NCI-H187 (cell line): ENCODE measurements at regions not wholly inside any gene's neighbourhood (a gene's known extent, or its start where the extent isn't known, plus 50 kb on each side); places are given as distances from the start of the nearest gene placed in this dataset.
"Not testable (repeated sequence)": the region's sequence is repeated elsewhere in the genome, so short reads cannot be mapped to it uniquely, and the experiment has no call there.

Experiments used
- DNase-seq, 2 experiments: peaks; one replicate each; lab custom pipeline; 2025; lab: John Stamatoyannopoulos, UW

DNA sequence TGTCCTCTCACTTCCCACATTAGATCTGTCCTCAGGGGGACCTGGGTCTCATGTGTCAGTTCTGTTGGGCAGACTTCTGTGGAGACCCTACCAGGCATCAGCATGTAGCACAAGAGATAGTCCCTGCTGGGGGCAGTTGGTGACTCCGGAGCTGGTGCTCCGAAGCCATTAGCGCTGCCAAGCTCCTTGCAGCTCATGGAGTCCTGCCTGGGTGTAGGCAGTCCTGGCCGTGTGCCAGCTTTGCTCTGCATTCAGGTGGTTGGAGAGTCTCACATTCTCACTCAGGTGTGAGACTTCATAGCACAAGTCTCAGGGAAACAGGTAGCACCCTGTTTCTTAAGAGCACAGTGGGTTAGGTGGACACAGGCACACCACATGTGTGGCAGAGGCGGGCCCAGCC, 202.3 kb downstream of the LIPI start:
- peak in 1 of 2 experiments; percentile 25 for DNase-seq

GRCh38 chr21:14008006-14008405, 202.7 kb downstream of the LIPI start:
- not testable (repeated sequence) for DNase-seq

DNA sequence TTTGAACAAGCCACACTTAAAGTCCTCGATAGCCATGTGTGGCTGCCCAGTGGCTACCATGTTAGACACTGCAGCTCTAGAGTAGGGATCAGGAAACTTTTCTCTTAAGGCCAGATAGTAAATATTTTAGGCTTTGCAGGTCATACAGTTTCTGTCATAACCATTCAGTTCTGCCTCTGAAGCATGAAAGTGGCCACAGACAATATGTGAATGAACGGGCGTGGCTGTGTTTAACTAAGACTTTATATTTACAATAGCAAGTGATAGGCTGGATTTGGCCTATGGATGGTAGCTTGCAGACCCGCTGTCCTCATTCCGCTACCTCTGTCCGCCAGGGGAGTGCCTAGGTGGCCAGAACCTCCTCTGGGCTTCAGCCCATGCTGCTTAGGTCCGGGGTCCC, 204.6 kb downstream of the LIPI start:
- not testable (repeated sequence) for DNase-seq

- DNase-seq: not testable (repeated sequence)
Observed at GRCh38 chr21:13986996-13987958, 223.5 kb downstream of the LIPI start.

DNA sequence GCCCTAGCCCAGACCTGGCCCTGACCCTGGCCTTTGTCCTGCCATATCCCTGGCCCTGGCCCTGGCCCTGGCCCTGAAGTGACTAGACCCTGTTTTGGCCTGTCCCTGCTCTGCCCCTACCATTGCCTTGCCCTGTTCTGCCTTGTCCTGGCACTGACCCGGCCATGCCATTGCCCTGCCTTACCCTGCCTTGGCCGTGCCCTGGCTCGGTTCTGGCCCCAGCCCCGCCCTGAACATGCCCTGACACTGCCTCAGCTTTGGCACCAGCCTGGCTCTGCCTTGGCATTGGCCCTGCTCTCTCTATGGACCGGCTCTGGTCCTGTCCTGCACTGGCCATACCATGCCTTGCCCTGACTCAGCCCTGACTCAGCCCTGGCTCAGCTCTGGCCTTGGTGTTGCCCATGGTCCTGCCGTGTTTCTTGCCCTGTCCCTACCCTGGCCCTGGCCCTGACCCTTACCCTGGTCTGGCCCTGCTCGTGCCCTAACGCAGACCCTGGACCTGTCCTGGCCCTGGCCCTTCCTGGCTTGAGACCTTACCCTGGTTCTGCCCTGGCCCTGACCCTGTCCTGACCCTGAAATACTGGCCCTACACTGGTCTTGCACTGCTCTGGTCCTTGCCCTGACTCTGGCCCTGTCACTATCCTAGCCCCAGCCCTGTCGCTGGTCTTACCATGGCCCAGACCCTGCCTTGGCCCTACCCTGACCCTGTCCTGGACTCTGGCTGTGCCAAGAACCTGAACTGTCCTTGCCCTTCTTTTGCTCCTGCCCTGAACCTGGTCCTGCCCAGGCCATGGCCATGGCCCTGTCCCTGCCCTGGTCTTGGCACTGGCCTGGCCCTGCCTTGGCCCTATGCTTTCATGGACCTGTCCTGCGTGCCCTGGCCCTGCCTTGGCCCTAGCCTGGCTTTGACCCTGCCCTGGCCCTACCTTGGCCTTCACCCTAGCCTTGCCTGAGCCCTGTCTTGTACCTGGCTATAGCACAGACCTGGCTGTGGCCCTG, 224.6 kb downstream of the LIPI start:
- not testable (repeated sequence) for DNase-seq

- DNase-seq: not testable (repeated sequence)
Observed at GRCh38 chr21:13985137-13985864, 225.5 kb downstream of the LIPI start.

DNA sequence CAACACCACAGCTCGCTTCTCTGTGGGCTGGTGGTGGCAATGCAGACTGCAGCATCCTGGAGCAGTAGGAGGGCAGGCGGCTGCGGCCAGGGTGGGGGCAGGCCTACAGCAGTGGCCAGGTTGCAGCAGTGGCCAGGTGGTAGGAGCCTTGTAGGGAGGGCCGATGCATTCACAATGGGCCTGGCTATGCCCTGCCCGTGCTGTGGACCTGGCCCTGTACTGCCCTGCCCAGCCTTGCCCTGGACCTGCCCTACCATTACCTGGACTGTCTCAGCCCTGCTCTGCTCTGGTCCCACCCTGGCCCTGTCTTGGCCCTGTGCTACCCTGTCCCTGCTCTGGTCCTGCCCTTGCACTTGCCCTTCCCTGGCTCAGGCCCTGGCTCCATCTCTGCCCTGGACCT, 226.0 kb downstream of the LIPI start:
- not testable (repeated sequence) for DNase-seq

GRCh38 chr21:13981176-13982087, 229.3 kb downstream of the LIPI start:
- DNase-seq: not testable (repeated sequence)

- peak; percentile 52 to 65 for DNase-seq
Observed at GRCh38 chr21:13980115-13980662, 230.6 kb downstream of the LIPI start.

DNA sequence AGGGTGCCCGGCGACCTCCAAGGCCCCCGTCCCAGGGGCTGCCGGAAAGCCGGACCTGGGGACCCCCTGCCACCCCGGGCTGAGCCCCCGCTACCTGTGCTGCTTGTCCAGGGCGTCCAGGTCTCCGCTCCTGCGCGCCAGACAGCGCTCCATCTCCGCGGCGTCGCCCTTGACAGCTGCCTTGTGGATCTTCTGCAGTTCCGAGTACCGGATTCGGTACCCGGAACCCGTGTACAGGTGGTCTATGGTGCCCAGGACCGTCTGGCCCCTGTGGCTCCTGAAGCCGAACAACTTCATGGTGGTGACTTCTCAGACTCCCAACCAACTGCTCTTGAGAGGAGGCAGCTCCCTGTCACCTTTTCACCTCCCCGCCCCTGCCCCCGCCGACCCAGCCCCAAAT, 231.1 kb downstream of the LIPI start:
- DNase-seq: not testable (repeated sequence)

DNA sequence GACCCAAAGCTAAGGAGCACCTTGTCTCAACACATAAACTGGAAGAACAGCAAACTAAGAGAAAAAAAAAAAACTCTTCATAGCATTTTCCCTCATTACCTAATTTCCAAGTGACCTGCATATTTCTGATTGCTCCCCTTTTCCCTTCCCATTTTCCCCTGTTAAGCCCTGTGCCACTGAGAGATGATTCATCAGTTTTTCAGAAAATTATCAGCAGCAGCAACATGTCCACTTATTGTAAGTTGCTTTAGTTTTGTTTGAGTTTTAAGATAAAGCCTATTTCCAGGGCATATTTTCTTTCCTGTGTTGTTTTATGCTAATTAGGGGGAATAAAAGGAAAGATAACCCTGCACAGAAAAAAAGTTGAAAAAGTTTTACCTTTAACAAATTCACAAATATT, 236.2 kb downstream of the LIPI start:
- DNase-seq: not testable (repeated sequence)

- DNase-seq: not testable (repeated sequence)
Observed at GRCh38 chr21:13969853-13970252, 240.9 kb downstream of the LIPI start.

GRCh38 chr21:13969002-13969401, 241.8 kb downstream of the LIPI start:
- DNase-seq: not testable (repeated sequence)

GRCh38 chr21:13963259-13963658, 247.5 kb downstream of the LIPI start:
- DNase-seq: not testable (repeated sequence)

DNA sequence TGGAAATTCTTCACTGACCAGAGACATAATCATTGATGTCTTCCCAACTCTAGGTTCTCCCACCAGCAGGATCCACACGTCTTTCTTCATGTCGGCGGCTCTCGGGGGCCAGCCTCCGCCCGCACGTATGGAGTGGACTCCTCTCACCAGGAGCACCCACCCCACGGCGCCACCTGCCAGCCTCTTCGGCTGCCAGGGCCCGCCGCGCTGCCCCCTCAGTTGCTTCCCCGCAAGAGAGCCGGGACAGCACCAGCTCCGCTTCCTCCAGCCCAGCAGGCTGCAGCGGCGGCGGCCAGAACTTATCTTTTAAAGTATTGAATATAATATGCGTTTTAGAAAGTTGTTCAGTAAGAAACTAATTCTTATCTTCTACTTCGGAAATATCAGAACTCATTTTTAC, 273.5 kb downstream of the LIPI start:
- DNase-seq: no peak

GRCh38 chr21:13936033-13936937, 274.5 kb downstream of the LIPI start:
- DNase-seq: not testable (repeated sequence)

DNA sequence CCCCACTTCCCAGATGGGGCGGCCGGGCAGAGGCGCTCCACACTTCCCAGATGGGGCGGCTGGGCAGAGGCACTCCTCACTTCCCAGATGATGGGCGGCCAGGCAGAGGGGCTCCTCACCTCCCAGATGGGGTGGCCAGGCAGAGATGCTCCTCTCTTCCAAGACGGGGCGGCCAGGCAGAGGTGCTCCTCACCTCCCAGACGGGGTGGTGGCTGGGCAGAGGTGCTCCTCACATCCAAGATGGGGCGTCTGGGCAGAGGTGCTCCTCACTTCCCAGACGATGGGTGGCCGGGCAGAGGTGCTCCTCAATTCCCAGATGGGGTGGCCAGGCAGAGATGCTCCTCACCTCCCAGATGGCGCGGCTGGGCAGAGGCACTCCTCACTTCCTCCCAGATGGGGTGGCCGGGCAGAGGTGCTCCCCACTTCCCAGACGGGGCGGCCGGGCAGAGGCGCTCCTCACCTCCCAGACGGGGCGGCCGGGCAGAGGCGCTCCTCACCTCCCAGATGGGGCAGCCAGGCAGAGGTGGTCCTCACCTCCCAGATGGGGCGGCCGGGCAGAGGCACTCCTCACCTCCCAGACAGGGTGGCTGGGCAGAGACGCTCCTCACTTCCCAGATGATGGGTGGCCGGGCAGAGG, 275.2 kb downstream of the LIPI start:
- DNase-seq: not testable (repeated sequence)

GRCh38 chr21:13934887-13935342, 275.8 kb downstream of the LIPI start:
- DNase-seq: not testable (repeated sequence)
